RKO (cell line): ENCODE measurements at regions not wholly inside any gene's neighbourhood (a gene's known extent, or its start where the extent isn't known, plus 50 kb on each side); places are given as distances from the start of the nearest gene placed in this dataset.

ENCODE experiments used
- DNase-seq: peaks from one replicate; pipeline ENCODE4 v3.0.0-alpha.2; 2016; ENCODE audit warnings: low spot score

GRCh38 chr15:72919936-72920465 lies 132.3 kb upstream of the NEO1 start:
- no peak for DNase-seq

- no peak for DNase-seq
These were observed 133.3 kb upstream of the ADPGK start for GRCh38 chr15:72916897-72917296.

GRCh38 chr15:72916378-72916777 lies 132.8 kb upstream of the ADPGK start:
- DNase-seq = no peak

- DNase-seq = no peak
These were observed 132.3 kb upstream of the ADPGK start for GRCh38 chr15:72915843-72916242.

GRCh38 chr15:72912996-72913395 lies 129.4 kb upstream of the ADPGK start:
- no peak for DNase-seq

GRCh38 chr15:72912121-72912520 lies 128.6 kb upstream of the ADPGK start:
- no peak for DNase-seq

GRCh38 chr15:72911626-72912025 lies 128.1 kb upstream of the ADPGK start:
- DNase-seq = no peak

- DNase-seq = no peak
These were observed 125.2 kb upstream of the ADPGK start for GRCh38 chr15:72908713-72909112.

- DNase-seq = no peak
These were observed 124.2 kb upstream of the ADPGK start for GRCh38 chr15:72907733-72908132.

GRCh38 chr15:72902919-72903260 lies 119.3 kb upstream of the ADPGK start:
- DNase-seq = no peak

GRCh38 chr15:72902245-72902918 lies 118.8 kb upstream of the ADPGK start:
- DNase-seq = no peak

GRCh38 chr15:72892986-72893385 lies 109.4 kb upstream of the ADPGK start:
- no peak for DNase-seq

- DNase-seq = no peak
These were observed 106.5 kb upstream of the ADPGK start for GRCh38 chr15:72890043-72890442.

- no peak for DNase-seq
These were observed 106.0 kb upstream of the ADPGK start for GRCh38 chr15:72889545-72889944.

GRCh38 chr15:72888811-72889210 lies 105.3 kb upstream of the ADPGK start:
- no peak for DNase-seq

- no peak for DNase-seq
These were observed 104.7 kb upstream of the ADPGK start for GRCh38 chr15:72888211-72888610.

- no peak for DNase-seq
These were observed 103.8 kb upstream of the ADPGK start for GRCh38 chr15:72887376-72887775.

- no peak for DNase-seq
These were observed 100.8 kb upstream of the ADPGK start for GRCh38 chr15:72884311-72884710.

- no peak for DNase-seq
These were observed 90.0 kb upstream of the ADPGK start for GRCh38 chr15:72873379-72874233.

GRCh38 chr15:72872066-72872845 lies 88.7 kb upstream of the ADPGK start:
- DNase-seq = no peak

GRCh38 chr15:72866866-72867616 lies 83.5 kb upstream of the ADPGK start:
- DNase-seq = no peak

- DNase-seq = no peak
These were observed 82.6 kb upstream of the ADPGK start for GRCh38 chr15:72866182-72866581.
